Stimulated activated CD4-positive, alpha-beta T cell treated with anti-CD3 and anti-CD28 coated beads, Interleukin-2, amount 100 ng/mL, for 24 hours (primary cell): ENCODE measurements at regions not wholly inside any gene's neighbourhood (a gene's known extent, or its start where the extent isn't known, plus 50 kb on each side); places are given as distances from the start of the nearest gene placed in this dataset.

Experiments
- DNase-seq, 2 donors: peaks; one replicate each; pipeline ENCODE4 v3.0.0-alpha.2; 2020

GRCh38 chr10:118173296-118173695 lies 126.6 kb upstream of the RAB11FIP2 start:
- no peak for DNase-seq

- DNase-seq, result no peak
Observed at GRCh38 chr10:118171861-118172260, 125.1 kb upstream of the RAB11FIP2 start.

- no peak for DNase-seq
Observed at GRCh38 chr10:118167056-118167700, 120.4 kb upstream of the RAB11FIP2 start.

GRCh38 chr10:118163217-118163616 lies 116.5 kb upstream of the RAB11FIP2 start:
- DNase-seq, result no peak

- no peak for DNase-seq
Observed at GRCh38 chr10:118161461-118162246, 114.9 kb upstream of the RAB11FIP2 start.

GRCh38 chr10:118153287-118153686 lies 106.5 kb upstream of the RAB11FIP2 start:
- no peak for DNase-seq

GRCh38 chr10:118151461-118151860 lies 104.7 kb upstream of the RAB11FIP2 start:
- no peak for DNase-seq

GRCh38 chr10:118148247-118148646 lies 101.5 kb upstream of the RAB11FIP2 start:
- no peak for DNase-seq

GRCh38 chr10:118145256-118145655 lies 98.5 kb upstream of the RAB11FIP2 start:
- no peak for DNase-seq

GRCh38 chr10:118141471-118141870 lies 94.7 kb upstream of the RAB11FIP2 start:
- DNase-seq, result no peak

GRCh38 chr10:118139321-118139720 lies 92.6 kb upstream of the RAB11FIP2 start:
- DNase-seq, result no peak

- no peak for DNase-seq
Observed at GRCh38 chr10:118128675-118129074, 81.9 kb upstream of the RAB11FIP2 start.

- DNase-seq, result no peak
Observed at GRCh38 chr10:118118716-118119115, 72.0 kb upstream of the RAB11FIP2 start.

- no peak for DNase-seq
Observed at GRCh38 chr10:118116715-118117449, 70.1 kb upstream of the RAB11FIP2 start.

GRCh38 chr10:118116362-118116714 lies 69.6 kb upstream of the RAB11FIP2 start:
- no peak for DNase-seq

GRCh38 chr10:118115701-118116100 lies 69.0 kb upstream of the RAB11FIP2 start:
- no peak for DNase-seq

GRCh38 chr10:118114992-118115391 lies 68.3 kb upstream of the RAB11FIP2 start:
- no peak for DNase-seq

- no peak for DNase-seq
Observed at GRCh38 chr10:118112543-118113125, 65.9 kb upstream of the RAB11FIP2 start.

GRCh38 chr10:118110750-118111149 lies 64.0 kb upstream of the RAB11FIP2 start:
- no peak for DNase-seq

- no peak for DNase-seq
Observed at GRCh38 chr10:118108194-118109026, 61.7 kb upstream of the RAB11FIP2 start.

GRCh38 chr10:118107541-118107940 lies 60.8 kb upstream of the RAB11FIP2 start:
- no peak for DNase-seq

- DNase-seq, result no peak
Observed at GRCh38 chr10:118107040-118107439, 60.3 kb upstream of the RAB11FIP2 start.

GRCh38 chr10:118106426-118106825 lies 59.7 kb upstream of the RAB11FIP2 start:
- no peak for DNase-seq
